ENCODE measurements at regions not wholly inside any gene's neighbourhood (a gene's known extent, or its start where the extent isn't known, plus 50 kb on each side); places are given as distances from the start of the nearest gene placed in this dataset.
"Not testable (repeated sequence)": the region's sequence is repeated elsewhere in the genome, so short reads cannot be mapped to it uniquely, and the experiment has no call there.

GRCh38 chr17:30579610-30580315, 102.6 kb downstream of the GOSR1 start:
- Histone ChIP-seq H3K36me3 (ENCODE audit: low read depth) (no peaks in the 10 kb centered on the region), H3K4me3 (no peak overlapping the region), H3K9me3 (no peaks in the 10 kb centered on the region), H3K4me1 (ENCODE audit: low read depth) (no peaks in the 10 kb centered on the region)
- TF ChIP-seq, protein P1, sequence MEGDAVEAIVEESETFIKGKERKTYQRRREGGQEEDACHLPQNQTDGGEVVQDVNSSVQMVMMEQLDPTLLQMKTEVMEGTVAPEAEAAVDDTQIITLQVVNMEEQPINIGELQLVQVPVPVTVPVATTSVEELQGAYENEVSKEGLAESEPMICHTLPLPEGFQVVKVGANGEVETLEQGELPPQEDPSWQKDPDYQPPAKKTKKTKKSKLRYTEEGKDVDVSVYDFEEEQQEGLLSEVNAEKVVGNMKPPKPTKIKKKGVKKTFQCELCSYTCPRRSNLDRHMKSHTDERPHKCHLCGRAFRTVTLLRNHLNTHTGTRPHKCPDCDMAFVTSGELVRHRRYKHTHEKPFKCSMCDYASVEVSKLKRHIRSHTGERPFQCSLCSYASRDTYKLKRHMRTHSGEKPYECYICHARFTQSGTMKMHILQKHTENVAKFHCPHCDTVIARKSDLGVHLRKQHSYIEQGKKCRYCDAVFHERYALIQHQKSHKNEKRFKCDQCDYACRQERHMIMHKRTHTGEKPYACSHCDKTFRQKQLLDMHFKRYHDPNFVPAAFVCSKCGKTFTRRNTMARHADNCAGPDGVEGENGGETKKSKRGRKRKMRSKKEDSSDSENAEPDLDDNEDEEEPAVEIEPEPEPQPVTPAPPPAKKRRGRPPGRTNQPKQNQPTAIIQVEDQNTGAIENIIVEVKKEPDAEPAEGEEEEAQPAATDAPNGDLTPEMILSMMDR (IDR thresholded peaks at IDR 0.05), result no peak
- DNase-seq (no peak), ATAC-seq (no peak)
- intact Hi-C loops (cut with DNase I, micrococcal nuclease), result no loop called here

DNA sequence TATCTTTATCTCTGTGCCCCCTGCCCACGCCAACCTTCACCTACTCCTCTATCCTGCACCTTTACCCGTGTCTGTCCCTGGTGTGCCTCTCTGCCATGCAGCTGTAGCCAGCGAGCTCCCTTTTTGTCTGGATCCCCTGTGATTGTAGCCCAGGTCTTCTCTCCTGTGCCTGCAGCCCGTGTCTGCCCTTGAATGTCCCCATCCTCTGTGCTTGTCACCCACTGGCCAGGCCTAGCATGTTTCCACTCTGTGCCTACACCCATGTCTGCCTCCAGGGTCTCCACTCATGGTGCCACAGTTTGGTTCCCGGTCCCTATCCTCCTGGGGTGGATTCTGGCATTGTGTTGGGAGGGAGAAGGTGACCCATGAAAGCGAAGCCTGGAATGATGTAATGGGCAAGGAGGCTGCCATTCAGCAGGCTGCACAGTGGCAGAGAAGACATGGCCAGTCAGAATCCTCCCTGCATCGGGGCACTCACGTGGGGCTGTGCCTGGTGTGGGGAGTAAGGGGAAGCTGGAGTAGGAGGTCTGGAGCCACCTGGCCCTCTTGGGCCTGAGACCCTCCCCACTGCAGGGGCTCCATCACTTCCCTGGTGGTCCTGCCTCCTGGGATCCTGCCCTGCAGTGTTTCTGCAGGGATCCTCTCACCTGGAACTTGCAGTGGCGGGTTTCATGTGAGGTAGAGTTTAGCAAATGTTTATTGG, 101.0 kb downstream of the GOSR1 start:
- H3K9me3 ChIP-seq; H3K4me1 ChIP-seq (ENCODE audit: low read depth); intact Hi-C loops (cut with DNase I, micrococcal nuclease); ATAC-seq; H3K36me3 ChIP-seq (ENCODE audit: low read depth); H3K4me3 ChIP-seq; DNase-seq: not testable (repeated sequence)
